GM19463 (cell line): ENCODE measurements at regions not wholly inside any gene's neighbourhood (a gene's known extent, or its start where the extent isn't known, plus 50 kb on each side); places are given as distances from the start of the nearest gene placed in this dataset.
A peak's percentile ranks its signal among the peaks of the same experiment; 100 is the strongest.
"Not testable (repeated sequence)": the region's sequence is repeated elsewhere in the genome, so short reads cannot be mapped to it uniquely, and the experiment has no call there.

Source experiments
- ATAC-seq: cut with Tn5 transposase; IDR thresholded peaks from one replicate; pipeline ENCODE4 v1.9.1; 2021; ENCODE audit warnings: mild to moderate bottlenecking, moderate library complexity; ENCODE audit not compliant: unreplicated experiment

DNA sequence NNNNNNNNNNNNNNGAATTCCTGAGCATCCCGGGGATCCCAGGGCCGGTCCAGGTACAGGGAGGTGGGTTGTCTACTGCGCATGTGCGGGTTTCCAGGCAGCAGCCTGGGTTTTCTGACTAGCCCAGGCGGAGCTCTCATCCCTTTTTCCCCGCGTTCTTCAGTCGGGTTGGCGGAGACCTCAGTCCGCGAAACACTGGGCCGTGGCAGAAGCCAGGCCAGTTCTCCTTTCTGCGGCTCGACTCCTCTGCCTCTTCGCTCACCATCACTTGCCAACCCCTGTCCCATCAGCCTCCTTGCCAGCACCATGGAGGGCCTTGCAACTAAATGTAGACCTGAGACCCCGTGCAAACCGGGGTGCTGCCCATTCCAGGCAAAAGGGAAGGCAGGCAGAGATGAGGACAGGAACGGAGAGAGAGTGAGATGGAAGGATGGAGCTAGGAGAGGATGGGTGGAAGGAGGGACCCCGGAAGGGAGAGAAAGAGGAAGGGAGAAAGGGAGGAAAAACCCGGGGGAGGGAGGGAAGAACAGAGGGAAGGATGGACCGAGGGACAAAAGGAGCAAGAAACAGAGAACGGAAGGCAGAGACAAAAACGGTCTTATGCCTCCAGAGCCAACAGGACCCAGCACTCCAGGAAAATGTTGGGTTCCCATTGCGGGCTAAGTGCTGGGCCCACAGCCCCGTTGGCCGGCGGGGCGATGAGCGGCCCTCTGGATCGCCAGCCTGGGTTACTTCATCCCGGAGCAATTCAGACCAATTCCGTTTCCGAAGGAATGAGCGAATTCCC lies 445.4 kb upstream of the DEFB115 start:
- peak; percentile 57 for ATAC-seq

DNA sequence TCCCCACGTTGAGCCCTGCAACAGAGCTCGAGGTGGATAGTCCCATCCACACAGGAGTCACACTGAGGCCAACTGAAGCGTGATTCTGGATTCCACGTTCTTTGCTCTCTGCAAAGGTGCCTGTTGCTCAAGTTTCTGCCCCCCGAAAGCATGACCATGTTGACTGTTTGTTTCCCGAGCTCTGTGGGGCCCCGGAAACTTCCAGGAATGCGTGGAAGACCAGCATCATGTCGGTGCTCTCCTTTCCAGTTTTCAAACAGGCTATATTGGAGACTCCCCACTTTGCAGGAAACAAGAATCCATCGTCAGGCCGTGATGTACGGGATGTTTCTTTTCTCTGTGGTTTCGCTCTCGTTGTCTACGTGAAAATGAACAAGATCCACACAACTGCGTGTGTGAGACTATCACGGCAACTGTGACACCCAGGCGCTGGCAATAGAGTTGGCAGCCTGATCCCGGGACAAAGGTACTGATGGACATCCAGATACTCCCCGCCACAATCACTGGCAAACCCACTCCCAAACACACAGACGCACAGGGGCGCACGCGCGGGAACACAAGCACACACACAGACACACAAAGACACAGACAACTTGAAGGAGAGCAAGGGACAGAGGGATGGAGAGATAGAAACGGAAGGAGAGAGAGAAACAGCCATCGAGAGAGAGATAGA lies 444.6 kb upstream of the DEFB115 start:
- no peak for ATAC-seq

DNA sequence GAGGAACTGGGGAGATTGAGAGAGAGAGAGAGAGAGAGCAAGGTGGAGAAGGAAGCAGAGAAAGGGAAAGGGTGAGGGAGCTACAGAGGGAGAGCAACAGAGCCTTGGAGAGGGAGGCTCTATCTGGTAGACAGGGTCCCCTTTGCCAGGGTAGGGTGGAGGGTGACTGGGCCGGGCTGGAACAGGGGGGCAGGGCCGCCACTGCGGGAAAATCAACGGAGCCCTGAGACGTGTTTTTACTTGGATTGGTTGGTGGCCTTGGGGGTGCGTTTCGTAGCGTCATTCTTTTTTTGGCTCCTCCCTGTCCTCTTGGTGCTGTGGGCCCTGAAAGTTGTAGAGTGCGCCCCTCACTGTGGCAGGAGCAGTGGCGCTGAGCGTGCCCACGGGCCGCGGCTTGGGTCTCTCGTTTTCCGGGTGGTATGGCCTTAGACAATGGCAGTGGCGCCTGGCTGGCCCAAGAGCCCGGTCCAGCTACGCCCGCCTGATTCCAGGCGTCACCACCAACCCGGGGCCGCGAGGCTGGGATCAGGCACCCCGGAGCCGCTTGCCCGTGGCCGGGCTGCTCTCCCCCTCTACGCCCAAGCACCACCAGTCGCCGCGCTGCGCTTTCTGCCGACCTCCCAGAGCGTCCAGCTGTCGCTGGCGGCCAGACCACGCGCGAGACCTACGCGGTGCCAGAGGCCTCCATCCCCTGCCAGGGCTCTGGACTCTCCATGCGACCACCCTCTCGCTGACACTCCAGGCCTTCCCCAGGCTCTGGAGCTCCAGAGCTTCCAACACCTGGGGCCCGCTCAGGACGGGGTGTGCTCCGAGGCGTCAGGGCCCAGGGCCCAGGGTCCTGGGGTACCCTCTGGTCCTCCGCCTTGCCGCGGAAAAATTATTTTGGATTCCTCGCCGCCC lies 443.8 kb upstream of the DEFB115 start:
- ATAC-seq, result not testable (repeated sequence)

DNA sequence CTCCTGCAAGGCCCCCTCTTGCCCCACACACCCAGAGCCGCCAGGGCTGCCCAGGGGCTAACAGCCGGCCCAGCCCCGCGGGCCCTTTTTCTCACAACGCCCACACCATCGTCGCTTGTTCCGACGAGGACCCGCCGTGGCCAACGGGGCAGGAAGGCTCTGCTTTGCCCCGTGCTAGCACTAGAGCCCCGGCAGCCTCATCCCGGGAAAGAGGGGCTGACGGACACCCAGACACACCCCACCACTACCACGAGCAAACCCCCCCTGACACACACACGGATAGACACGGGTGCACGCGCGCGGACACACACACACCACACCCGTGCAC lies 443.2 kb upstream of the DEFB115 start:
- ATAC-seq, result not testable (repeated sequence)

DNA sequence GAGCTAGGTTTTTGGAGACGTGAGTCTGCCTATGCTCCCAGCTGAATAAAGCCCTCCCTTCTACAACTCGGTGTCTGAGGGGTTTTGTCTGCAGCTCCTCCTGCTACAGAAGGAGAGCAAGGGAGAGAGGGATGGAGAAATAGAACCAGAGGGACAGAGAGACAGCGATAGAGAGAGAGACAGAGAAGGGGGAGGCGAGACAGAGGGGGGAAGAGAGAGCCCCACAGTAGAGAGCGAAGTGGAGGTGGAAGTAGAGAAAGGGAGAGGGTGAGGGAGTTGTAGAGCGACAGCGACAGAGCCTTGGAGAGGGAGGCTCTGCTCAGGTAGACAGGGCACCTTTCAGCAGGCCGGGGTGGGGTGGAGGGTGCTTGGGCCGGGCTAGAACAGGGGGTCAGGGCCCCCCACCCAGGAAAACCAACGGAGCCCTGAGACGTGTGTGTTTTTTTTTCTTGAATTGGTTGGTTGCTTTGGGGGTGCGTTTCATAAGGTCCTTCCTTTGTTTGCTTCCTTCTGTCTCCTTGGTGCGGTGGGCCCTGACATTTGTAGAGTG lies 442.4 kb upstream of the DEFB115 start:
- not testable (repeated sequence) for ATAC-seq

DNA sequence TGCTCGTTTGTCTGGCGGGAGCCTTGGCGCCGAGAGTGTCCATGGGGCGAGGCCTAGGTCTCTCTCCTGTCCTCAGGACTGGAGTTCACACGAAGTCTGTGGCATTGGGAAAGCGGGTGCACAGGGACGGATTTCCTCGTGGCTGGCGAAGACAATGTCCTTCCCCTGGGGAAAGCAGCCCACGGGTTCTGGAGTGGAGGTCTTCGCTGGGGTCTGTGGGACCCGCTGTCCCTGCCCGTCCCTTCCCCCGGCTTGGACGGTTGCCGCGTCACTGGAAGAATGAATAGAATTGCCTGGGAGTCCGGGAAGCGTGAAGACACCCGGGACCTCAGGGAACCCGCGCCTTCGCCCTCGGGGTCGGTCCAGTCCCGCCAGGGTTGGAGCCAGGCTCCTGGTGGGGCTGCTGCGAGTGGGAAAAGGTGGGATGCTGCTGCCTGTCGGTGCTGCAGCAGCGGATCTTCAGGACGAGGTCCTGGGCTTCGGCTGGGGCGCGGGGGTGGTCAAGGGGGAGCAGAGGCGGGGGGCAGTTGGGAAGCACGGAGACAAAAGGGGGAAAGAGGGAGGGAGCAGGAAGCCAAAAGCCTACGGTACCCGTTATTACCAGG lies 441.8 kb upstream of the DEFB115 start:
- ATAC-seq, result no peak

DNA sequence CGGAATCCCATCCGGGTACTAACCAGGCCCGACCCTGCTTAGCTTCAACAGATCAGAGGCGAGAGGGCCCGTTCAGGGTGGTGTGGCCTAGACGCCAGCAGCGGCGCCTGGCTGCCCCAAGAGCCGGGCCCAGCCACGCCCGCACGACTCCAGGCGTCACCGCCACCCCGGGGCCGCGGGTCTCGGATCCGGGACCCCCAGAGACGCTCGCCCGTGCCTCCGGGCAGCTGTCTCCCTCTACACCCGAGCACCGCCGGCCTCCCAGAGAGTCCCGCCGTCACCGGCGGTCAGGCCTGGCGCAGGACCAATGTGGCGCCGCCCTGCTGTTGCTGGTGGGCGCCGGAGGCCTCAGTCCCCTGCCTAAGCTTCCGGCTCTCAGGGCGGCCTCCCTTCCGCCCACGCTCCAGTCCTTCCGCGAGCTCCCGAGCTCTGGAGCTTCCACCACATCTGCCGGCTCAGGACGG lies 441.2 kb upstream of the DEFB115 start:
- no peak for ATAC-seq

DNA sequence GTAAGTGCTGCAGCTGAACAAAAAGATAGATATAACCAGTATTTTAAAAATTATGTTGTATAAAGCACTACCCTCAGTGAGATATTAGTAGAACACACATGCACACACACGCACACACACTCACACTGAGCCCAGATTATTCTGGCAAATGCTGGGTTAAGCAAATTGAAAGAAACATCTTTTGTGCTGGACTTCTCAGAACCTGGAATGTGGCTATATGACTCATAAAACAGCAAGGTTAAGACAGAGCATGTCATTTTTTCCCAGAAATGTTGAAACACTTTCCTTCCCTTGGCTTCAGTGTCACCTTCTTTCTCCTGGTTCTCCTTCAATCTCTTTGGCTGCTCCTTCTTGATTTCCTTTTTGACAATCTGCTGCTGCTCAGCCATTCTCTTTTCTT lies 435.8 kb upstream of the DEFB115 start:
- not testable (repeated sequence) for ATAC-seq

DNA sequence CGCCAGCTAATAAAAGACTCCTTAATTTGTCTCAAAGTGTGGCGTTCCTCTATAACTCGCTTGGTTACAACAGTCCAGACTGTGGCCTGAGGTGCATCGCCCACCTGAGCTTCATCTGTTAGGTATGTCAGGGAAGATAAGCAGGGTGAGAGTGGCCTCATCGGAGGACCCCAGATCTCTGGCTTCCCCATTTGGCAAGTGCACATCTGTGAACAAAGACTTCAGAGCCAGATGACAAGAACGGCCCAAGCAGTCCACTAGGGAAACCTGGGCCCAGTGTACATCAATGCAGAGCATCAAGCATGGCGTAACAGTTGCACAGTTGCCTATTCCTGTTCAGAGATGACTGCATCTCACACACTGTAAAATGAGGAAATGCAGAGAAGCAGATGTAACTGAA lies 432.8 kb upstream of the DEFB115 start:
- ATAC-seq, result not testable (repeated sequence)

DNA sequence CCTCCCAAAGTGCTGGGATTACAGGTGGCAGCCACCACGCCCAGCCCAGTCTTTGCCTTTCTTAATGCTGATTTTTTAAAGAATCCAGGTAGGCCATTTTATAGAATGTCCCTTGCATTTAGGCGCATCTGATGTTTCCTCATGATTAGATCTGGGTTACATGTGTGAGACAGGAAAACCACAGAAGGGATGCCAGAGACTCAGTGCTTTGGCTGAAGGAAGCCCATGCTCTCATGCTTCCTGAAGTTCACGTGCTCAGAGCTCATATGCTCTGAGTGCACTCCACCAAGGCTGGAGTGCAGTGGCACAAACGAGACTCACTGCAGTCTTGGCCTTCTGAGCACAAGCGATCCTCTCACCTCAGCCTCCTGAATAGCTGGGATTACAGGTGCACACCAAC lies 411.5 kb upstream of the DEFB115 start:
- not testable (repeated sequence) for ATAC-seq

DNA sequence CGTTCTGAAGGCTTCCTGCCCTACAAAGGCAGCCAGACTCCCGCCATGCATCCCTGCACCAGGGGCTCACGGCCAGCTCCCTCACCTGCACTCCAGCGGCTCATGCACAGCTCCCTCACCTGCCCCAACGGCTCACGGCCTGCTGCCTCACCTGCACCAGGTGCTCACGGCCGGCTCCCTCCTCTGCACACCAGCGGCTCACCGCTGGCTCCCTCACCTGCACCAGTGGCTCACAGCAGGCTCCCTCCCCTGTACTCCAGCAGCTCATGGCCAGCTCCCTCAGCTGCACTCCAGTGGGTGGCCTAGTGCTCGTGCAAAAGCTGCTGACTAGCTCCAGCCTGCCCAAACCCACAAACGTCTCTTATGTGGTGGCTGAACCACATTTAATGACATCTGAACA lies 389.2 kb upstream of the DEFB115 start:
- ATAC-seq, result not testable (repeated sequence)

DNA sequence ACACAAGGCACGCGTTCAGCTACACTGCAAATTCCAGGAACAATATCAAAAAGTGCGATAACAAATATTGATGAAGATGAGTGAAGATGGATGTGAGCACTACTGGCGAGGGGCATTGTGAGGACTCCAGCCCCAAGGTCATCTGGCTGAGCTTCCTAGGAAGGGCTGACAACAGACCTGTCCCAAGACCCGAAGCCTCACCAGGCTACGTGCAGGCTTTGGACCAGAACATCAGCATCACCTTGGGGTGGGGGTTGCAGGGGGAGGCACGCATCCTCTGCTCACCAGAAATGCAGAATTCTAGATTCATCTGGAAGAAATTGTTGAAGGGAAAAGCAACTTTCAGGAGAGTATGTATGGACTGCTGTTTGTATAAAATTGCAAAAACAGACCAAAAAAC lies 386.3 kb upstream of the DEFB115 start:
- ATAC-seq, result not testable (repeated sequence)

DNA sequence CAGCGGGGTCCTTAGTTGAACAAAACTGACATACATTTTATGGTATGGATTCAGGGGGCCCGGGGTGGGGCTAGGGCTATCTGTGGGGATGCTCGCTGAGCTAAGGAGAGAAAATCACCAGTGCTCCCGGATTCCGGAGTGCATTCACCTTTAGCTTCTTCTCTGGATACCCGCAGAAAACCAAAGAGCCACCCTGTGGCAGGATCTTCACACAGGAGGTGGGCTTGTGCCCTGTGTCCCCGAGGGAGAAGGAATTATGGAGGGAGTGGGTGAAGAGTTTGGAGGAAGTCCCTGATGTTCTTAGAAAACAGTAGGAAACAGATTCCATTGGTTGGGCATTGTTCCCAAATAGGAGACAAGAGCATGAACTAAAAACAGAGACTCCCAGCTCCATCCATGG lies 385.2 kb upstream of the DEFB115 start:
- not testable (repeated sequence) for ATAC-seq

DNA sequence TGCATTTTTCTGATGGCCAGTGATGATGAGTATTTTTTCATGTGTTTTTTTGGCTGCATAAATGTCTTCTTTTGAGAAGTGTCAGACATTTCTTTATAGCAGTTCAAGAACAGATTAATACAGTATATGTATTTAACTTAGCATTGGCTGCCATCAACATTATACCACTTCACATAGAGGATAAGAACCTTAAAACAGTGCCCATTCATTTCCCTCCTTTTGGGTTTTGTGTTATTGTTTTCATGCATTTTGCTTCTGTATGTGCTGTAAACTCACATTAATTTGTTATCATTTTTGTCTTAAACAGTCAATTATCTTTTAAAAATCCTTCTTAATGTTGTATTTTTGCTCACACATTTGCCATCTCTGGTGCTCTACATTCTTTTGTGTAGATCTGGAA lies 381.6 kb upstream of the DEFB115 start:
- not testable (repeated sequence) for ATAC-seq

DNA sequence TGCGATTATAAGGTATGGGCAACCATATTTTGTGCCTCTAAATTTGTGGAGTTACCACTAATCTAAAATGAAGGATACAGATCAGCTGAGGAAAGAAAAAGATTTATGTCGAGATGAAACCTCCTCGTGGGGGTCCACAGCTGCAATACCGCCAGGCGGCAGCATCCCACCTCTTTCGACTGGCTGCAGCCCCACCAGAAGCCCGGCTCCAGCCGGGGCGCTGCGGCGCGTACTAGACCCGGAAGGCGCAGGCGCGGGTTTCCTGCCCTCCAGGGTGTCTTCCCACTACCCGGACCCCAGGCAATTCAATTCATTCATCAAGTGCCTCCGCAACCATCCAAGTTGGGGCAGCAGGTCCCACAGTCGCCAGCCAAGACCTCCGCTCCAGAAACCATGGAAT lies 366.1 kb upstream of the DEFB115 start:
- ATAC-seq, result not testable (repeated sequence)

DNA sequence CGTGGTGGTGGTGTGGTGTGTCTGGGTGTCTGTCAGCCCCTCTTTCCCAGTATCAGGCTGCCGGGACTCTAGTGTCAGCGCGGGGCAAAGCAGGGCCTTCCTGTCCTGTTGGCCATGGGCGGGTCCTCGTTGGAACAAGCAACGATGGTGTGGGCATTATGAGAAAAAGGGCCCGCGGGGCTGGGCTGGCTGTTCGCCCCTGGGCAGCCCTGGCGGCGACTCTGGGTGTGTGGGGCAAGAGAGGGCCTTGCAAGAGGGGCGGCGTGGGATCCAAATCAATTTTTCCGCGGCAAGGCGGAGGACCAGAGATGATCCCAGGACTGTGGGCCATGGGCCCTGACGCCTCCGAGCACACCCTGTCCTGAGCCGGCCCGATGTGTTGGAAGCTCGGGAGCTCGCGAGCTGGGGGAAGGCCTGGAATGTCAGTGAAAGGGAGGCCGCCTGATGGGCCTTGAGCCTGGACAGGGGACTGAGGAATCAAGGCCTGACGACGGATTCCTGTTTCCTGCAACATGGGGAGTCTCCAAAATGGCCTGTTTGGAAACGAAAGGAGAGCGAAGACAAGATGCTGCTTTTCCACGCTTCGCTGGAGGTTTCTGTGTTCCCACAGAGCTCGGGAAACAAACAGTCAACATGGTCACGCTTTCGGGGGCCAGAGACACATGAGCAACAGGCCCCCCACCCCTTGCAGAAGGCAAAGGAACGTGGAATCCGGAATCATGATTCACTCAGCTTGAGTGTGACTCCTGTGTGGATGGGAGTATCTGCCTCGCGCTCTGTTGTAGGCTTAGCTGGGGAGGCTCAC lies 364.7 kb upstream of the DEFB115 start:
- no peak for ATAC-seq

DNA sequence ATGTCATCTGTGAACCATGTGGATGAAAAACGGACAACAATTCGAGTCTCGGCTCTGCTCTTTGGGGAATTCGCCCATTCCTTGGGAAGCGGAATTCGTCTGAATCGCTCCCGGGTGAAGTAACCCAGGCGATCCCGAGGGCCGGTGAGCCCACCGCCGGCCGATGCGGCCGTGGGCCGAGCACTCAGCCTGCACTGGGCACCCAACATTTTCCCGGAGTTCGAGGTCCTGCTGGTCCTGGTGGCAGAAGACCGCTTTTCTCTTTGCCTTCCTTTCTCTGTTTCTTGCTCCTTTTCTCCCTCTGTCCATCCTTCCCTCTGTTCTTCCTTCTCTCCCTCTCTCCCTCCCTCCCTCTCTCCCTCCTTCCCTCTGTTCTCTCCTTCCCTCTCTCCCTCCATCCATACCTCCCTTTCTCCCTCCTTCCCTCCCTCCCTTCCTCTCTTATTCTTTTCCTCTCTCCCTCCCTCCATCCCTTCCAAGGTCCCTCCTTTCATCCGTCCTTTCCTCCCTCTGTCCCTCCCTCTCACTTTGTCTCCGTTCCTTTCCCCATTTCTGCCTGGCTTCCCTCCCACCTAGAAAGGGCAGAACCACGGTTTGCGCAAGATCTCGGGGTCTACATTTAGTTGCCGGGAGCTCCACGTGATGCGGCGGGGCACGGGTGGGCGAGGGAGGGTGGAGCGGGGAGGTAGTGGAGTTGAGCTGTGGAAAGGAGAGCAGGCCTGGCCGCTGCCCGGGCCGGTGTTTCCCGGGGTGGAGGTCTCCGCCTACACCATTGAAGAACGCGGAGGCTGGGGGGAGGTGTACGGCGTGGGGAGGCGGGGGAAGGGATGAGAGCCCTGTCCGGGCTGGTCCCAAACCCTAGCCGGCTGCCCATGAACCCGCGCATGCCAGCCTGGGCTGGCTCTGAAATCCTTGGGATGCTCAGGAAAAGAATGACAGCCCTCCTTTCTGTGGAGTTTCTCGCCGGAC lies 363.8 kb upstream of the DEFB115 start:
- ATAC-seq, result not testable (repeated sequence)

DNA sequence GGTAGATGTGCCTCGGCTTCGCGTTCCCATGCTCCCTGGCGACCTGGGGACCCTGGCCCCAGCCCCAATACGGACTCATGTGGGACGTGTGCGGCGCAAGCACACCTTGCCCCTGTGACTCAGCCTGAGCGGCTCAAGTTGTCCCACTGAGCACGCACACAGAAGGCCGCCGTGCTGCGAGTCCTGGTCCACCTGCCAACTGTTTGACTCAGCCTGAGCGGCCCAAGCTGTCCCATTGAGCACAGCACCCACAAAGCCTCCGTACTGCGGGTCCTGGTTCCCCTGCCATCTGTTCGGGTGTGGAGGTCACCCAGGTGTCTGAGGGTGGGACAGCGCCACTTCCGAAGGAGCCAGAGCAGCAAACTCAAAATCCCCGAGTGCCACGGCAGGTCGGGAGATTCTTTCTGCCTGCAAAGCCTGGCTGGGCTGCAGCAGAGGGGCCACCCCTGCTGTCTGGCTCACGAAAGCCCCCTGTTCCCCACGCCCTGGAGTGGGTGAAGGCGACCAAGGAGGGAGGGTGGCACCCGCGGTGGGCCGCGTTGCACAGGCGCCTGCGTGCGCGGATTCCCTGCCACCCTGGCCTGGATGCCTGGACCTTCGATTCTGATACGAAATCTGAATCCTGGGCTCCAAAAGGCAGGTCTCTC lies 362.6 kb upstream of the DEFB115 start:
- not testable (repeated sequence) for ATAC-seq
